GM19328 (cell line): ENCODE measurements at regions not wholly inside any gene's neighbourhood (a gene's known extent, or its start where the extent isn't known, plus 50 kb on each side); places are given as distances from the start of the nearest gene placed in this dataset.

ENCODE experiments used
- ATAC-seq: cut with Tn5 transposase; IDR thresholded peaks from one replicate; pipeline ENCODE4 v1.9.1; 2021; ENCODE audit warnings: mild to moderate bottlenecking, moderate library complexity; ENCODE audit not compliant: unreplicated experiment

DNA sequence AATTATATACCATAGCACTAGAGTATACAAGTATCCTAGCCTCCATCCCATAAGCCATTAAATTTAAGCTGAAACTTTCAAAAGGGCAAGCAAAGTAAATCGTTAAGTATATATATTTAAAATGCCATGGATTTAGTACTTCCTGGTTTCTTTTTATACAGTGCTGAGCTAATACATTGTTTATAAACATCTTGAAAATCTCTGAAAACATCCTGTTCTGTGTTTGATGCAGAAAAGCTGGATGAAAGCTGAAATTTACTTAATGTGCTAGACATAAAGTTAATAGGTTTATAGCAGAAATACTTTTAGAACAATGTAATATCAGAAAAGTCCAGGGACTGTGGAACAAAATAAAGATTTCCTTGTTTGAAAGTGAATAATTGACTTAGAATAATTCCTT, 875.4 kb downstream of the SLITRK6 start:
- ATAC-seq: no peak

DNA sequence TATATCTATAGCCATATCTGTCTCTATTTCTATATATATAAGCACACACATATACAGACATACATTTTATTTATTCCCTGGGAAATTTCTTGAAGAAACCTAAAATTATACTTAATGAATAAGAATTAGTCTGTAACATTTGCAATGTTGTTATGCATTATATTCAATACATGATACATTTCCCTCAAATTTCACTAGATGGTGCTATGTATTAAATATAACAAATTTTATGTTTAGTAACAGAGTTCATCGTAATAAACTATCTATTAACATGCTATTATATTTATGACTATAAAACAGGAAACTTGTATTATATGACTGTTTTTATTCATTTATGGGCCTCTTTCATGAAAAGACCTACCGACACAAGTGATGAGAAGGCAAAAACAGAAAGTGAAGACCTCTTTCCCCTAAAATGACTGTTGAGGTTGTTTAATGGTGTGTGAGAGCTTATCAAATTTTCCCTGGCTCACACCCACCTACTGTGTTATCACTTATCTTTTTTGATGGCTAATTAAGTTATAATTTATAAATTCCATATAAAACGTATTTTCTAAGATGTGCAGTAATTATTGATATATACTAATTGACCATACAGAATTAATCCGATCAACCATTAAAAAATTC, 881.9 kb downstream of the SLITRK6 start:
- no peak for ATAC-seq

DNA sequence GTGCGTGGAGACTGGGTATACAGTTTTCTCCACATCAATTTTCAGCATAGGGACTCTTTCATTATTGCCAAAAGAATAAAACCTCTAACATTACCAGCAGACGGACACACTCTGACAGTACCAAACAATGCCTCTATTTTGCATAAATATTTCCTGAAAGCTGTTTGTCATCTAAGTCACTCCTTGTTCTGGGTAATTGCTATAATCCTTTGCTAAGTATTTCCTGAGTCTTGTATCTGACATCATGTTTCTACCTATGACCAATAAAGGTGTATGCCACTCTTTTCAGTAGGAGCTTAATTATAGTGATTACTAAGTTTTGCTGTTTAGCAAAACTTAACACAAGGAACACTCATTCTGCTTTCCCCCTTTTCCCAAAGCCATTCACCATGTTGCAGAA, 886.5 kb downstream of the SLITRK6 start:
- no peak for ATAC-seq

DNA sequence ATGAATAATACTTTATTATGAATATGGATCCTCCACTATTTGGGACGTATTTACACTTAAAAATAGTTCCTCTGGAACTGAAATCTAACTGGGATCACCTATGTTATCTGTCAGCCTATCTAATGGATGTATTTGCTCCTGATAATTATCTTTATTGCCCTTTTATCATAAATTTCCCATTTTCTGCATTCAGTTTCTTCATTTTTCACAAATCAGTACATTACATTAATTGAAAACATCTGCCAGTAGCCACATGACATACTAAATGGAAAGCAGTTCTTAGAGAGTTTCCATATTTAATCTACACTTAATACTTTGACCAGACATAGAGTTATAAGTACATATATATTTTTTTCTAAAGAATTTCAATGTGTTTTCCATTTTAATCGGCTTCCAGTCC, 888.8 kb downstream of the SLITRK6 start:
- no peak for ATAC-seq

DNA sequence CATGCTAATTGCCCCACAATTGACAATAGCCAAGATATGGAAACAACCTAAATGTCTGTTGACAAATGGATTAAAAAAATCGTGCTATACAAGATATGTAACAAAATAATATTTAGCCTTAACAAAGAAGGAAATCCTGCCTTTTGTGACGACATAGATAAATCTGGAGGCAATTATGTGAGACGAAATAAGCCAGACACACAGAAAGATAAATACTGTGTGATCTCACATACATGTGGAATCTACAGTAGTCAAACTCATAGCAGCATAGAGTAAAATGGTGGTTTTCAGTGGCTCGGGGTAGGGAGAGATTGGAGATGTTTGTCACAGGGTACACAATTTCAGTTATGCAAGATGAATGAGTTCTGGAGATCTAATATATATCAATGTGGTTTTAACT, 895.8 kb downstream of the SLITRK6 start:
- no peak for ATAC-seq

DNA sequence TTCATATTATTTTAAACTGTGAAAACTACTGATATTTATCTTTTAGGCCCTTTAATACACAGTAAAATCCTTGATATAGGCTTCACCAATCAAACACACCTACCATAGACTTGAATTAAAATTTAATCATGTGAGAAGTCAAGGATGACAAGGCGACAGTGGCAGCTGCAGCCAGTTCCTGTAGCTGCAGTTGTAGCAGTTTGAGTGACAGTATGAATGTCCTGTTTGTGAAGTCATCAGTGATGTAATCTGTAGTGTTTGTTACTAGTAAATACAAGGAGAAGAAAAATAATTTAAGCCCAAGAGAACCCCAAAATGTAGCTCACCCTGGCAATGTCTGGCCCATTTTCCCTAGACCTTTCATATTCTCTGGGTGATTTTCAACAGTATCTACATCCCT, 897.0 kb downstream of the SLITRK6 start:
- no peak for ATAC-seq

DNA sequence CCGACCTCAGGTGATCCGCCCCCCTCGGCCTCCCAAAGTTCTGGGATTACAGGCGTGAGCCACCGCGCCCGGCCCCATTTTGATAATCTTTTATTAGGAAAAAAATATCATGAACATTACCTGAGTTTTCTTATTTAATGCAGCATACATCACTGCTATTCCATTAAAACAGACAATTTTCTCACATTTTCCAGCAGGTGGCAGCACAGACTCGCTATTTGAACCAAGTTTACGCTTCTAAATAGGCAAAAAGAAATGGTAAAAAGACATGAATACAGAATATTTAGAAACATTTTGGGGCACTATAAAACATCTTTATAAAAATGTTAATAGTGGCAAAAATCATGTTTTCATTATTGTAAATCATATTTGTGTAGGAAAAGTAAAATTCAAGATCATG, 903.1 kb downstream of the SLITRK6 start:
- ATAC-seq: peak; percentile 53

DNA sequence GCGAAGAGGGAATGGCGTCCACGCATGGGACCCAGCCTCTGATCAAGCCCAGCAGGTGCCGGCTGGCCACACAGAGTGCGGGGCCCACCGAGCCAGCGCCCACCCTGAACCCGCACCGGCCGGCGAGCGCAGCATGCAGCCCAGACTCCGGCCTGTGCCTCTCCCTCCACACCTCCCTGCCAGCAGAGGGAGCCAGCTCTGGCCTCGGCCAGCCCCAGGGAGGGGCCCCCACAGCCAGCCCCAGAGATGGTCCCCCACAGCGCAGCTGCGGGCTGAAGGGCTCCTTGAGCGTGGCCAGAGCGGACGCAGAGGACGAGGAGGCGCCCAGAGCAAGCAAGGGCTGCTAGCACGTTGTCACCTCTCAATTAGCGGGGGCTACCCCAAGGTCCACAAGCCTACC, 904.5 kb downstream of the SLITRK6 start:
- ATAC-seq: no peak

DNA sequence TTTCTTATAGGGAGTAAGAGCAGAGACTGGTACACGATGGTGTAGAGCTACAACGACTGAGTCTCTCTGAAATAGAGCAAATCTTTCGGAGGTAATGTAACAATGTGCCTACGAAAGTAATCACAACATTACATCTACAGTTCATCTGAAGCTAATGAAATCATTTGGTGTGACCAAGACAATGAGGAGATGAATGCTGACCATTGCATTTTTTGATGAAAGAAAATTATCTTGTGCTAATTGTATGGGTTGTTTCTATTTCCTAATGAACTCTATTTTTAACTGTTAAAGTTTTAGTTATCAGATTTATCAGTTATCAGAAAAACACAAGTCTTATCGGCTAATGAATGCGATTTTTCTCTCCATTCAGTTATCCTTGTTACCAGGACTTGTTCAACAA, 913.4 kb downstream of the SLITRK6 start:
- ATAC-seq: no peak

DNA sequence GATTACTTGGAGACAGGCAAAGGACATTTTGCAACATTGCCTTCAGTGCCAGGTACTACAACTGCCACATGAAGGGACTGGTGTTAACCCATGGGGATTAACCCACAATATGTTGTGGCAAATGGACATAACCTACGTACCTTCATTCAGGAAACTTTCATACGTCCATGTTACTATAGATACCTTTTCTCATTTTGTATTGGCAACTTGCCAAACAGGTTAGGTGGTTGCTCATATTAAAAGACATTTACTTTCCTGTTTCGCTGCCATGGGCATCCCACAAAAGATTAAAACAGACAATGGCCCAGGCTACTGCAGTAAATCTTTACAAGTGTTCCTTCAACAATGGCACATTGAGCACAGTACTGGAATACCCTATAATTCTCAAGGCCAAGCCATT, 925.3 kb downstream of the SLITRK6 start:
- ATAC-seq: no peak

DNA sequence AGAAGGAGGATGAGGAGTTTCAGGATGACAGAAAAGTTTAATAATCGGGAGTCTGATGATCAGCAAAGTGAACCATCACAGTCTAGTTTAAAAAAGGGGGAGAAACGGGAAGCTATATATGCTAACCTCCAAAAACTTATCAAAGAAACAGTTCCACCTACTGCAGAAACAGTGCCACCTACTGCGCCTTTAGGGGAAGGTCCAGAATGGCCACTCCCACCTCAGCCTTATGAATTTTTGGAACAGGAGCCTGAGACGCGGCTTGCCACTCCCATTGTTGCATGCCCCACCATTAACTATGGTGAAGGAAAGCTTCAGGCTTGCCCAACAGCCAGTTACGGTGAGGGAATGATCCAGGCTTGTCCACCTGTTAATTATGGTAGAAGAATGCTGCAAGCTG, 929.0 kb downstream of the SLITRK6 start:
- ATAC-seq: no peak

DNA sequence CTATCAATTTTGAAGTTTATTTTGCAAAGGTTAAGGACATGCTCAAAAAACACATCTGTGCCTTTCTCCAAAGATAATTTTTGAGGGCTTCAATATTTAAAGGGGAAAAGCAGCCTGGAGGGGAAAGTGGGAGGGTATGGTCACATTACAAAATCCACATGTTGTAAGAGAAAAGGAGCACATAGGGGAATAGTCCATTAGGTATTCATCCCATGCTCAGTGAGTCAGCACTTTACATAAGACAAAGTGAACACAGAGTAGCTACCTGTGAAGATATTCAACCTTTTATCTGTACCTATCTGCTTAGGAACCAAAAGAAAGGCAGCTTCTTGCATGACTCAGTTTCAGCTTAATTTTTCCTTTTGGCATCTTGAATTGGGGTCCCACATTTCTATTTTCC, 932.0 kb downstream of the SLITRK6 start:
- no peak for ATAC-seq

DNA sequence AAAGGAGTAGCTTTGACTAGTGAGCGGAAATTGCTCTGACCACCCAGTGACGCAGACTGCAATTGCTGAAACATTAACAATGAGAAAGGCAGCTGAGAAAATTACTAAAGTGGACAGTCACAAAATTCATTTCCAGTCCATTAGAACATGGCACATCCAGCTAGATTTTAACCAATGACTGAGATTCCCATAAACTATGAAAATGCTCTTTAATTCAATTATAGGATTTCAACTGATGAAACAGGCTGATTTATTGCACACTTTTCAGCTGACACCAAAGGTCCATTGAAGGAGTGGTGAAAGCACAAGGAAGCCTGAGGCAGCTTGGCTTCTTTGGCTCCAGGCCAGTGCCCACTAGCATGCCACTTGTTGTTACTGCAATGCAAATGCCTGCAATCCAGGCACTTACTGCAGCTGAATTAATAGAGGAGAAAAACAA, 933.4 kb downstream of the SLITRK6 start:
- ATAC-seq: no peak

DNA sequence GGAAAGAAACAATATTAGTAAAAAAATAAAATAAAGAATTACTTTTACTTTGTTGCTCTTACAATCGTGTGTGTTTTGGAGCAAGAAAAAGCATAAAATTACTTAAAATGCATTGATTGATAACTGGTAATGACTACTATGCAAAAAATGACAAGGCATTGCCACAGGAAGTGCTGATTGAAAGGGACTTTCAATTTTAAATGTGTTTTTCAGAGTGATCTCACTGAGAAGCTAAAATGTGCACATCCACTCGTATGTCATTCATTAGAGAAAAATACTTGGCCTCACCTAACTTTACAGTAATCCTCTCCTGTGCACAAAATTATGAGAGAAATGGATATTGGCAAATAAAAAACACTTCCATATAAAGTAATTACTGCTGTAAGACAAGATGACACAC, 934.9 kb downstream of the SLITRK6 start:
- ATAC-seq: no peak

DNA sequence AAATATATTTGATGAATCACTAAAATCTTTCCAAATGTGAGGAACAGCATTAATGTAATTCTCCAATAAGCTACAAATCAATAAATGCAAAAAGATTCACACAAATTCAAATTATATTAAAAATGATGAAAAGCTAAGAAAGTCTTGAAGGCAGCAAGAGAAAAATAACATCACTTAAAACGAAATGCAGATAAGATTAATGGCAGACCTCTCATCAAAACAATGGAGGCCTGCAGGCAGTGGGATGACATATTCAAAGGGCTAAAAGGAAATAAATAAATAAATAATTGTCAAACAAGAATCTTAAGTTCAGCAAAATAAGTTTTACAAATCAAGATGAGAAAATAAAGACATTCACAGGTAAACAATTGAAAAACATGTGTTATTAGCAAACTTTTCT, 952.1 kb downstream of the SLITRK6 start:
- no peak for ATAC-seq

DNA sequence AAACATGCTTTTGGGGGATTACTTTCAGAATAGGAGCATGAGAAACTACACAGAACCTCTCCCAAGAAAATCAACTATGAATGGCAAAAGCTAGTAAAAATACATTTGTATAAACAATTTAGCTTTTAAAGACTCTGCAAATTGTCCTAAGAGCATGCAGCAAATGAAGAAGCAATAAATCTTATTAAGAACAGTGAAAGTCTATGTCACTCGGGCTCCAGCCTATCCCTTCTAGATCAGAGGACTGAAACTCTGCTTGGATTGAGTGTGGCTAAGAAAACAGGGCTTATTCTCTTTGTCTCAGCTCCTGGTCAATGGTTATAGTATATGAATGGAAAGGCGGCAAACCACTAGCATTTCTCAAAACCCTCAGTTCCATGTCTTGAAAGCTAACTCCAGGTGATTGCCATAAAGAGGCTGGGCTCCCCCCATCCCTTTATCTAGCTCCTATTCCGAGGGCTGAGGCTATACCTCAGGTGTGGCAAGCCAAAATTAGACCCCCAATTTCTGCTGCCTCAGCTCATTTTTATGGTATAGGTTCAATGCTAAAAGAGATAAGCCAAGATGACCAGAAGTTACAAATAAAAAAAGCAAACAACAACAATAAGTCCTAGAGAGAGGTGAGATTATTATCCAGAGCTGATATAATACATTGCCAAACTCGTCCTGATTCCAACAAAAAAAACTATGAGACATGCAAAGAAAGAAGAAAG, 953.2 kb downstream of the SLITRK6 start:
- ATAC-seq: no peak

DNA sequence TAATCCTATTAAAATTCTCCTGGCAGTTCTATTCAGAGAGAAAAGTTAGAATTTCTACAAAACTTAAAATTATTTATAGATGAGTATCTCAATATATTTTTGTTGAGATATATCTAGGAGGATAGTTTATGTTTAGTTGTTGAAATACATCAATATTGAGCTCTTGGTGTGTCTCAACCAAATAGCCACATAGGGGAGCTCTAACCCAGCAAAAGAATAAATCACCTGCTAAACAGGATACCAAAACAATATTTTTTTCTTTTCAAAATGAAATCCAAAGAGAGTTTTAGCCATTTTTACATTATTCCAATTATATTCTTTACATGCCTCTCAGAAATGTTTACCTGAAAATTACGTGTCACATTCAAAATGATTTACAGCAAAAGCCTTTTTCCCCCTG, 954.7 kb downstream of the SLITRK6 start:
- no peak for ATAC-seq

DNA sequence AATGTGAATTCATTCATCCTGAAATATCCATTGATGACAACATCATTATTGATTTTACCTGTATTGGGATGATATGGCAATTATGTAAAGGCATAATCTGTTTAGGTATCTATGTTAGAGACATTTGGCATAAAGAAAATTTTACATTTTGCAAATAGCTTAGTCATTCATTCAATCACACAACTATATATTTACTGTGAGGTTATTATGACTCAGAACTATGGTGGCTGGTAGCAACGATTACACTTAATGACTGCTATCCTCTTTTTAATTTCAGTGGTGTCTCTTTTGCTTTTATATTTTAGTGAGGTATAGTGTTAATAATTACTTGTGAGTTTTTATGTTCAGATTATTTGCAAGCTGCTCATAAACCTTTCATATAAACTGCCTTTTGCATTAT, 955.9 kb downstream of the SLITRK6 start:
- no peak for ATAC-seq

DNA sequence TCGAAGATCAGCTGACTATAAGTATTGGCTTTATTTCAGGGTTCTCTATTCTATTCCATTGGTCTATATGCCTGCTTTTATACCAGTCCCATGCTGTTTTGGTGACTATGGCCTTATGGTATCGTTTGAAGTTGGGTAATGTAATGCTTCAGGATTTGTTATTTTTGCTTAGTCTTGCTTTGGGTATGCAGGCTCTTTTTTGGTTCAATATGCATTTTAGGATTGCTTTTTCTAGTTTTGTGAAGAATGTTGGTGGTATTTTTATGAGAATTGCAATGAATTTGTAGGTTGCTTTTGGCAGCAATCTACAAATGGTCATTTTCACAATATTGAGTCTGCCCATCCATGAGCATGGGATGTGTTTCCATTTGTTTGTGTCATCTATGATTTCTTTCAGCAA, 951.9 kb upstream of the SLITRK1 start:
- no peak for ATAC-seq

DNA sequence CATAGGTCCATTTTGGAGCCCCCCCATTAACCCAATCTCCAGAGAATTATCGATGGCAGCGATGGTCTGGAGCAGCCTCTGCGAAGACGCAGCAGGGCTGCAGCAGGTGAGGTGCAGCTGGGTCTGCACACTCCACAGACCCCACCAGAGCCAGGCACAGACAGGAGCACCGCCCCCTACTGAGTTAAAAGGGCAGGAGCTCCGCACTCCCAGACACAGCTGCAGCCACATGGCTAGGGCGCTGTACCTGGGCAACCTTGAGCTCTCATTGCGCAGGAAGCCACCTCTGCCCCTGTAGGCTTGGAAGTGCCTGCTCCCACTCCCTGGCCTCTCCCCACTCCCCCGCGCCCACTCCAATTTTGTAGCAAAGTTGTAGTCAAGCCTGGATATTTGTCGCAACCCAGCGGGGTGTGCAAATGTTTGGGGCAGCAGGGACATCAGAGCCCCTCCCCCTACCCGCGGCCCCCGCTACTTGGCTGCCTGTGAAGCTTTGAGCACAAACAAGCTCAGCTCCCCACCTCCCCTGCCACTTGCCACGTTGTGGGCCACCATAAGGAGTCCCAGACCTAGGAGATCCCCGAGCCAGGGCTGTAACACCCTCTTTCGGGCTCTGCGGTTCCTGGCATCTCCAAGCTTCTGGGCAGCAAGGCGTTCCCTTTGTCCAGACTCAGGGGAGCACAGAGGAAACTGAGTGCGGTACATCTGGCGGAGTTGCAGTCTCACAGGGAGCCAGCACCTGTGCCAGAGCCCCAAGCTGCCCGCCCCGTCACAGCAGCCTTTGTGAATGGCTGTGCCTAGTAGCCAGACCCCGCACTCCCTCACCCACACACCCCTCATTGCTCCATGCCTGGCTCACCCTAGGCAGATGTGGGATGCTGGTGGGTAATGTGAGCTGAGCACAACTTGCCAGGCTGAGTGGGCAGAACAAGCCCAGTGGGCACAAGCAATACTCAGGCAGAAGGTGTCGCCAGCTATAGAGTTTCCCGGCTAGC, 949.7 kb upstream of the SLITRK1 start:
- no peak for ATAC-seq

DNA sequence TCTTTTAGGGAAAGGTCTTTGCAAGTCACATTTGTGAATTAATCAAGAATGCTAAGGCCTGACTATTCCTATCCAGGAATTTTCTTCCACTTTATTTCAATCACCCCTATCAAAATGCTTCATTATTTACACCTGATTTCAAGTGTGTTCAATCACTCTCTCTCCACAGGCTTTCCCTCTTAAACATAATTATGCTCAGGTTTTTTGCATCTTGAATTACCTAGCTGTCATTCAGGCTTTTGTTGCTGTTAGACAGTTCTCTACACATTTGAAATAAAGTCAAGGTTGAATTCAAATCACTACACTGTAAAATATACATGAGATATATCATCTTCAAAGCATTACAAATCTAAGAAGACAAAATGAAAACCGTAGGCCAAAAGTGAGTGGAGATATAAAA, 941.3 kb upstream of the SLITRK1 start:
- no peak for ATAC-seq

DNA sequence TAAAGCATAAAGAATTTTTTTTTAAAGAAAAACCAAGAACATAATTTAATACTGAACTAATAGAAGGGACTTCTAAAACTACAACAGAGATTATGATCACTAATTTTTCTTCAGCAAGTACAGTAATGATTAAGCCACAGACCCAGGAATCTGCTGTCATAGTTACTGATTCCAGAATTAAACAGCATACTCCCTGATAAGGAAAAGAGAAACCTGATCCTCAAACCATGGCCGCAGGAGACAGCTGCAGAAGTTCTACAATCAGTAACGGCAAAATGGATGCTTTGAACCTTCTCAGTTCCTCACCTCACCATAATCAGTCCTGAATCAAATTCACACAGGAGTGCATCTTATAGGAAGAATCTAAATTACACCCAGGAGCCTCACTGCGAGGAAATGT, 939.0 kb upstream of the SLITRK1 start:
- ATAC-seq: no peak
